OCI-LY1 (cell line): ENCODE measurements at regions not wholly inside any gene's neighbourhood (a gene's known extent, or its start where the extent isn't known, plus 50 kb on each side); places are given as distances from the start of the nearest gene placed in this dataset.

ENCODE experiments used
- EZH2 ChIP-seq: fragments of 200-600 bp; sonication (generic), shearing (Covaris generic); IDR thresholded peaks from 2 replicates; pipeline ENCODE4 v1.8.0; 2017; ENCODE audit warnings: borderline replicate concordance, mixed run types, mild to moderate bottlenecking, antibody characterized with exemption, low read length, moderate library complexity, mixed read lengths
- TF ChIP-seq, protein P1 (sequence below): fragments of 200-600 bp; sonication (generic), shearing (Covaris generic); IDR thresholded peaks from 2 replicates; pipeline ENCODE4 v1.5.1; 2017; ENCODE audit warnings: mild to moderate bottlenecking, antibody characterized with exemption, low read length, moderate library complexity, mixed read lengths

DNA sequence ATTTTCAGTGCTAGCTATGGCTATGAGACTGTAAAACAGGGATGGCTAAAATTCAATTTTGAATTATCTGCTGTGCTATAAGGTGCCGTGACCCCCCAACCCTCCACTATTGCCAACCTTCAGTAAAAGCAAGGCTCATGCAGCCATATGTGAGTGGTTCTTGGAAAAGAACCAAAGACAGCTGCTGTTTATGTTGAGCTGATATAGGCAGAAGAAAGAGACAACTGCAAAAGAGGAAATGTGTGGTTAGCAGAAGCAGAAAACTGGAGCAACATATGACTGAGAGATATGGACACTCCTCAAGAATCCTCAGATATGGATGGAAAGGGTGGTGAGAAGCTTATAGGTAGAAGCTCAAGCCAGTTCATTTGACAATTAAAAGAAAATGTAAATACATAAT is 200.3 kb downstream of the TLE1 start:
- no peak for TF ChIP-seq EZH2
- TF ChIP-seq, protein P1, sequence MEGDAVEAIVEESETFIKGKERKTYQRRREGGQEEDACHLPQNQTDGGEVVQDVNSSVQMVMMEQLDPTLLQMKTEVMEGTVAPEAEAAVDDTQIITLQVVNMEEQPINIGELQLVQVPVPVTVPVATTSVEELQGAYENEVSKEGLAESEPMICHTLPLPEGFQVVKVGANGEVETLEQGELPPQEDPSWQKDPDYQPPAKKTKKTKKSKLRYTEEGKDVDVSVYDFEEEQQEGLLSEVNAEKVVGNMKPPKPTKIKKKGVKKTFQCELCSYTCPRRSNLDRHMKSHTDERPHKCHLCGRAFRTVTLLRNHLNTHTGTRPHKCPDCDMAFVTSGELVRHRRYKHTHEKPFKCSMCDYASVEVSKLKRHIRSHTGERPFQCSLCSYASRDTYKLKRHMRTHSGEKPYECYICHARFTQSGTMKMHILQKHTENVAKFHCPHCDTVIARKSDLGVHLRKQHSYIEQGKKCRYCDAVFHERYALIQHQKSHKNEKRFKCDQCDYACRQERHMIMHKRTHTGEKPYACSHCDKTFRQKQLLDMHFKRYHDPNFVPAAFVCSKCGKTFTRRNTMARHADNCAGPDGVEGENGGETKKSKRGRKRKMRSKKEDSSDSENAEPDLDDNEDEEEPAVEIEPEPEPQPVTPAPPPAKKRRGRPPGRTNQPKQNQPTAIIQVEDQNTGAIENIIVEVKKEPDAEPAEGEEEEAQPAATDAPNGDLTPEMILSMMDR: no peak
